ENCODE measurements at regions not wholly inside any gene's neighbourhood (a gene's known extent, or its start where the extent isn't known, plus 50 kb on each side); places are given as distances from the start of the nearest gene placed in this dataset.

DNA sequence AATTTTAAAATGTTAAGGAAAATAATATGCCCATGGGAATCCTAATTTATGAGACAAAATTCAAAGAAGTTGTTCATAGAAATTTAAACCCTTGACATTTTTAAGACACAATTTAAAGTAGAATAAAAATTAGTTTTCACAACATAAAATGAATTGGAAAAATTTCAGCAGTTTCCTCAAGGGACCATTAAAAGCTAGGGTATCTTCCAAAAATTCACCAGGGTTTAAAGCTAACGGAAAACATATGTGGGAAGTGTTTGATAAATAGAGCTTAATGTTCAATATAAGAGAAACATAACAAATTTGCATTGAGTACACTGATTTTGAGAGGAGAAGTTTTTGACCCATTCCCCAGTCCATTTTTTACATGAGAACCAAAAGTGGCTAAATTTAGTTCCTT, 228.9 kb upstream of the TTC29 start:
- TF ChIP-seq CTCF (IDR thresholded peaks at IDR 0.05; ENCODE audit: low read depth, low read length), result no peak
- Histone ChIP-seq H3K9me3 (ENCODE audit: severe bottlenecking) (no peaks in the 10 kb centered on the region), H3K27me3 (ENCODE audit: insufficient read depth, low read depth, severe bottlenecking) (no peaks in the 10 kb centered on the region), H3K4me3 (ENCODE audit: low read depth, low read length) (no peak overlapping the region), H3K27ac (no peak overlapping the region), H3K36me3 (no peaks in the 10 kb centered on the region)
- DNase-seq, result no peak

DNA sequence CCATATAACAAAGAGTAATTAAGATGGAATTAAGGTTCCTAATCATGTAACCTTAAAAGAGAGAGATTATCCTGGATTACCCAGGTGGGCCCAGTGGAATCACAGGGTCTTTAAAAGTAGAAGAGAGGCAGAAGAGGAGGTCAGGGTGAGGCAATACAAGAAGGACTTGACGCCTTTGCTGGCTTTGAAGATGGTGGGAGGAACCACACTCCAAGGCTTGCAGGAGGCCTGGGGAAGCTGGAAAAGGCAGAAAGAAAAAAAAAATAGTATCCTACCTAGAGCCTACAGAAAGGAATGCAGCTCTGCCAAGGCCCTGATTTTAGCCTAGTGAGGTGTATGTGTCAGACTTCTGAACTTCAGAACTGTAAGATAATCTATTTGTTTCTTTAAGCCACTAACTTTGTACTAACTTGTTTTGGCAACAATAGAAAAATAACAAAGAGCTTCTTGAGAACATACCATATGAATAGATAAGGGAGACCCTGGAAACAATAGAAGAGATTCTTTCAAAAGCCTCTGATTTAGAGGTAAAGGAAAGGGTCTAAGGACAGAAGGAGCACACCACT, 229.9 kb upstream of the TTC29 start:
- no peak for TF ChIP-seq CTCF (IDR thresholded peaks at IDR 0.05; ENCODE audit: low read depth, low read length)
- Histone ChIP-seq H3K36me3 (no peaks in the 10 kb centered on the region), H3K4me3 (ENCODE audit: low read depth, low read length) (no peak overlapping the region), H3K9me3 (ENCODE audit: severe bottlenecking) (no peaks in the 10 kb centered on the region), H3K27ac (no peak overlapping the region), H3K27me3 (ENCODE audit: insufficient read depth, low read depth, severe bottlenecking) (no peaks in the 10 kb centered on the region)
- DNase-seq, result peak; percentile 51

DNA sequence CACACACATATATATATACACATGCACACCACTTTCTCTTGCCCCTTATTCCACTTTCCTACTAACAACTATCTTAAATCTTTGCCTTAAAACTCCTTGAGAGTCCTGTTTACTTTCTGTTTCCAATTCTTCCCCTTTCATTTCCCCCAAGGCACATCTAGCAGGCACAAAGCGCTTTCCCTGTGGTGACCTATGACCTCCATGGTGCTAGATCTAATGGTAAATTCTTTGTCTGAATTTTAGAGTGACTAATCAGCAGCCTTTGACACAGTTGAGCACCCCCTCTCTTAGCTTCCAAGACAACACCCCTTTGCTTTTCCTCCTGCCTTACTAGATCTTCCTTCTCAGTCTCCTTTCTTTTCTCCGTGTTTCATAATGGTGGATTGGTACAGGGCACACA, 236.4 kb upstream of the TTC29 start:
- Histone ChIP-seq H3K27ac (no peak overlapping the region), H3K9me3 (ENCODE audit: severe bottlenecking) (no peaks in the 10 kb centered on the region), H3K4me3 (ENCODE audit: low read depth, low read length) (no peak overlapping the region), H3K36me3 (no peaks in the 10 kb centered on the region), H3K27me3 (ENCODE audit: insufficient read depth, low read depth, severe bottlenecking) (no peaks in the 10 kb centered on the region)
- TF ChIP-seq CTCF (IDR thresholded peaks at IDR 0.05; ENCODE audit: low read depth, low read length), result no peak
- no peak for DNase-seq

DNA sequence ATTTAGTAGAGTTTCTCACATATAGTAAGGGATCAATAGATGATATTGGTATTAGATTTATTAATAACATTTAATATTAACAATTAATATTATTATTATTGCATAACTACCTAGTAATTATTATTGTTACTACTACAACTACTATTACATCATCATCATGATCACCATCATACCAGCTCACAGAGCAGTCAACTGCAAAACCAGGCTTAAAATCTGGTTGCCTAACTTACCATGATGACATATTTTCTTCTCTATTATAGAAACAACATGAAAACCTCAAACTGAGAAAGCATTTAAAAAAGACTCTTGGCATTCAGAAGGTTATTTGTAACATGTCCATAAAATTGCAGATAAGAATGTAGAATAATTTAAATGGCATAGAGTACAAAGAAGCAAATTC, 247.0 kb upstream of the TTC29 start:
- Histone ChIP-seq H3K36me3 (no peaks in the 10 kb centered on the region), H3K27me3 (ENCODE audit: insufficient read depth, low read depth, severe bottlenecking) (no peaks in the 10 kb centered on the region), H3K4me3 (ENCODE audit: low read depth, low read length) (no peak overlapping the region), H3K27ac (no peak overlapping the region), H3K9me3 (ENCODE audit: severe bottlenecking) (no peaks in the 10 kb centered on the region)
- no peak for TF ChIP-seq CTCF (IDR thresholded peaks at IDR 0.05; ENCODE audit: low read depth, low read length)
- no peak for DNase-seq

DNA sequence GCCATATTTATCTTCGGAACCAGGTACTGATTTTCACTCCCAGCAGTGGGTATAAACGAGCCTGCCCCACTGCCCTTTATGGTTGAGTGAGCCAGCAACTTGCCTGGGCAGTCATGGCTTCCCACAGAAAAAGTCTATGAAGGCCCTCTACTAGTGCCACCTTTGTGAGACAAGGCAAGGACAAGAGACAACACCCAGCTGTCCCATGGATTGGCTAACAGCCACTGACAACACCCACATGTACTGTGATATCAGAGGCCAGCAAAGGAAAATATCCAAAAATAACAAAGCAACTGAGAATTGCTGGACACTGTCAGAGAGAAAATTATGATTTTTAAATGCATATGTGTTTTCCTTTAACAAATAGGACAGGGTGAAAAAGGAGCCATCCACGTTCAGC, 248.4 kb upstream of the TTC29 start:
- no peak for TF ChIP-seq CTCF (IDR thresholded peaks at IDR 0.05; ENCODE audit: low read depth, low read length)
- no peak for DNase-seq
- no peaks in the 10 kb centered on the region for H3K9me3 ChIP-seq (ENCODE audit: severe bottlenecking)
- H3K4me3 ChIP-seq (ENCODE audit: low read depth, low read length), result no peak overlapping the region
- H3K36me3 ChIP-seq, result no peaks in the 10 kb centered on the region
- H3K27me3 ChIP-seq (ENCODE audit: insufficient read depth, low read depth, severe bottlenecking), result no peaks in the 10 kb centered on the region
- H3K27ac ChIP-seq, result no peak overlapping the region

DNA sequence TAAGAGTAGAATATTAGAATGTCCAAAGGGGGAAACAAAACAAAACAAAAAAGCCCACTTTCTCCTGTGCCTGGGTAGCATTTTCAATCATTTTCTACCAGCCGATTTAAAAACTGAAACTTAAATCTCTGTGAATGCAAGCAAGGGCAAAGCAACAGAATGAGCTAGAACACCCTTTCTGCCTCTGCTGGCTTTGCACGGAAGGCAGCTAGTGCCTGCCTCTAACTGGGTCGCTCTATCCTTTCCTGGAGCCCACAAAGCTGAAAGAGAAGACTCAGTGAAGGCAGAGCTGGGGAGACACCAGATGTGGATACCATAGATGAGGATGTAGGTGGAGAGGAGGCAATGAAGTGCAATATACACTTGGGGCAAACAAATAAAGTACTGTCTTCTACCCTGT, 248.9 kb upstream of the TTC29 start:
- TF ChIP-seq CTCF (IDR thresholded peaks at IDR 0.05; ENCODE audit: low read depth, low read length), result no peak
- Histone ChIP-seq H3K9me3 (ENCODE audit: severe bottlenecking) (no peaks in the 10 kb centered on the region), H3K27me3 (ENCODE audit: insufficient read depth, low read depth, severe bottlenecking) (no peaks in the 10 kb centered on the region), H3K4me3 (ENCODE audit: low read depth, low read length) (no peak overlapping the region), H3K36me3 (no peaks in the 10 kb centered on the region), H3K27ac (no peak overlapping the region)
- no peak for DNase-seq
